HG02981 (cell line): ENCODE measurements at regions not wholly inside any gene's neighbourhood (a gene's known extent, or its start where the extent isn't known, plus 50 kb on each side); places are given as distances from the start of the nearest gene placed in this dataset.

ENCODE experiments used
- ATAC-seq: cut with Tn5 transposase; IDR thresholded peaks from one replicate; pipeline ENCODE4 v1.9.1; 2021; ENCODE audit warnings: mild to moderate bottlenecking, moderate library complexity; ENCODE audit not compliant: unreplicated experiment

DNA sequence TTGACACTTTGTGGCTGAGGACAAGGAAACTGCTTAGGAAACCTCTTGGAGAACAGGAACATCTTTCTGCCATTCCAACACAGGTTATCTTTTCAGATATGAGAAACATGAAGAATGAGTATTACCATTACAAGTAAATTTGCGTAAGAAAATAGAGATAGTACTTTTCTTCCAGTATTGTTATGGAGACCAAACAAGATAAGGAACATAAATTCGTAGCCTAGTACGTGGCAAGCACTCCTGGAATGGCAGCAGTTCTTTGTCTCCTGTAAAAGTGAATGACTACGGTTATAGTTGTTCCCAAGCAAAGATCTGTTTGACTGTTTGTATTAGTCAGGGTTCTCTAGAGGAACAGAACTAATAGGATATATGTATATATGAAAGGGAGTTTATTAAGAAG, 843.1 kb downstream of the STIM2 start:
- no peak for ATAC-seq

DNA sequence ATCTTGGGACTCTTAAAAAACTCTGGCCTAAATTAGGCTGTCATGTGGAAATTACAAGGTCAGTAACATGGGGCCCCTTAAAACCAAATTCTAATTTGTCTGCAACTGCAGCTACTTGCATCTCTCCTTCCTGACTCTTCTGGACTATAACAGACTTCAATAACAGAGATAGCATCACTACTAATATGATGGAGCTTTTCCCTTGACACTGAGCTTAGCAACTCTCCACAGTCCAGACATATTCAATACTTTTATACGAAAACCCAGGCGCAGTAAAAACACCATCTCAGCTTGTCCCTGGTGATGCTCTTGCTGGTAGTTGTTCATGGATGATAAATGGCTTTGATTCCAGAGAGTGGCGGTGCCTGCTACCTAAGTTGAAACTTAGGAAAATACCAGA, 850.4 kb downstream of the STIM2 start:
- ATAC-seq = no peak

DNA sequence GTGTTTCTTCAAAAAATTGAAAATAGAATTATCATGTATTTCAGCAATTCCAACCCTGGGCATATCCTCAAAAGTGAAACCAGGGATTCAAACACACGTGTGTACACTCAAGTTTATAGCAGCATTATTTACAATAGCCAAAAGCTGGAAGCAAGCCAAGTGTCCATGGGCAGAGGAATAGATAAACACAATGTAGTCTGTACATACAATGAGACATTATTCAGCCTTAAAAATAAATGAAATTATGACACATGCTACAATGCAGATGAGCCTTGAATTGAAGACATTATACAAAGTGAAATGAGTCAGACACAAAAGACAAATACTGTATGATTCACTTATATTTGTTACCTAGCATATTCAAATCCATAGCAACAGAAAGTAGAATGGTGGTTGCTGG, 853.4 kb downstream of the STIM2 start:
- no peak for ATAC-seq

DNA sequence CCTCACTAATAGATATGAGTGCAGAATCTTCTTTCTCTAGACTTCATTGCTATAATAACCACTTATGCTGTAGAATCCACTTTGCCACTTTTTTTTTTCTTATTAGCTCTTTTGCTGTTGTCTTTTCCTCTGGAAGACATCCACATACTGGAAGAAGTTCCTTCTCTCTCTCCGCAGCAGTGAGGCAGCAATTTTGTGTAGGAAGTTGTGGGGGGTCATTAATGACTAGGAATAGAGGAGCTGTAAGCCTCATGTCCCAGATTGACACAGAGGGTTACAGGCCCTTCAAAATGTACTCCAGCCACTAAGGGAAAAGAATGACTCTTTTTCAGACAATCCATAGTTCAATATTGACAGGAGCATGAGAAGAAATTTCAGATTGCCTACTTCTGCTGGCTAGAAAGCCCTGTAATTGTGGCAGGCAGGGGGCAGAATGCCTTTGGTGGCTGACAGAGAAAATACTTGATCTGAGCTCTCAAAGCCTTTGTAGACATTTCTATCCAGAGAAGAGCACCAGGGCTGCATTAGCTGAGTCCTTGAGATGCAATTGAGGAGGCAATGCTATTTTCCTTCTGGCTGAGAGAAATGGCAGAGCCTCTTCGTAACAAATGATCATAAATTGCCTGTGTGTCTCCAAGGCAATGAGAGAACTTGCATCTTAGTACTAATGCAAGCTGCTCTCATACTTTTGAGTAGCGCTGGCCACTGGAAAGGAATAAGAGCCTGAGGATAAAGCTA, 856.2 kb downstream of the STIM2 start:
- no peak for ATAC-seq

DNA sequence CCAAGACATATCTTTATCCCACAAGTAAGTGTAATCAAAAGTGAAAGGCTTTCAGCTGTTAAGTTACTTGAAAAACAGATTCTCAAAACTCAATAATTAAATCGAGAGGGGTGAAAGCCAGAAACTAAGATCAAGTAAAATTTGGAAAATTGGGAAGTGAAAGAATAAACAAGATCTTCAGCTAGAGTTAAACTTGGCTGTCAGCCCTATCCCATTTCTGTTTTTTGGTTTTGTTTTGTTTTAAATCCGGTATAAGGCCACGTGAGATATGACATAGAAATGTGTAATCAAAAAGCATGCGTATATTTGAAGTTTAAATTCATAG, 856.8 kb downstream of the STIM2 start:
- no peak for ATAC-seq

DNA sequence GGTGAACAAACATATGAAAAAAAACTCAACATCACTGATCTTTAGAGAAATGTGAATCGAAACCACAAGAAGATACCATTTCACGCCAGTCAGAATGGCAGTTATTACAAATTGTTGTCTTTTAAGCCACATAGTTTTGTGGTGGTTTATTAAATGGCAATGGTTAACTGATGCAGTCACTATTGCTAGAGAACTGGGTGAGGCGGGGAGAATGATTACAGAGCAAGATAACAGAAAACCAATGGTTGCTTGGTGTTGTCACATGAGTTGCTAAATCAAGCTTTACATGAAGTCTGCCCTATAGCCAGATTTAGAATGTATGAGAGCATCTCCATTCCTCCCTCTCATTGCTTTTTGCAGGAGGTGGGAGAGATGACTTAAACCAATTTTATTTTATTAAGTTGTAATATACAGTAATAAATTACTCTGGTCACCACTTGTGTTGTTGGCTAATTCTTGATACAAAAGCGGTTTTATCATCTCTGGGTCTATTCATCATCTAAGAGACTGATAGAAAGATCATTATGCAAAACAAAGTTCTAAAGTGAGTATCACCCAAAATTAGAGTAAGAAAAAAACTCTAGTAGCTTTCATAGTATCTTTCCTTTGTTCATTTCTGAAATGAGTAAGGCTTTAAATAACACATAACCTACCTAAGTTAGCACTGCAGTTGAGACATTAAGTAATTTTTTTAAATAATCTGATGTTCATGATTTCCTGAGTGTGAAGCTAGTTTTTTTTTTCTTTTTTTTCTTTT, 859.5 kb downstream of the STIM2 start:
- peak; percentile 81 for ATAC-seq

DNA sequence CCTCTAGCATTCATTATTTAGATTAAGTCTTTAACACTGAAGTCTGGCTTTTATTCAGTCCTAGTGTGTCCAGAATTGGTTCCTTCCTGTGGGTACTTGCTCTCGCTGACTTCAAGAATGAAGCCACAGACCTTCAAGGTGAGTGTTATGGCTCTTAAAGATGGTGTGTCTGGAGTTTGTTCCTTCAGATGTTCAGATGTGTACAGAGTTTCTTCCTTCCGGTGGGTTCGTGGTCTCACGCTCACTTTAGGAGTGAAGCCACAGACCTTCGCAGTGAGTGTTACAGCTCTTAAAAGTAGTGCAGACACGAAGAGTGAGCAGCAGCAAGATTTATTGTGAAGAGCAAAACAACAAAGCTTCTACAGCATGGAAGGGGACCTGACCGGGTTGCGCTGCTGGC, 860.6 kb downstream of the STIM2 start:
- ATAC-seq = no peak

DNA sequence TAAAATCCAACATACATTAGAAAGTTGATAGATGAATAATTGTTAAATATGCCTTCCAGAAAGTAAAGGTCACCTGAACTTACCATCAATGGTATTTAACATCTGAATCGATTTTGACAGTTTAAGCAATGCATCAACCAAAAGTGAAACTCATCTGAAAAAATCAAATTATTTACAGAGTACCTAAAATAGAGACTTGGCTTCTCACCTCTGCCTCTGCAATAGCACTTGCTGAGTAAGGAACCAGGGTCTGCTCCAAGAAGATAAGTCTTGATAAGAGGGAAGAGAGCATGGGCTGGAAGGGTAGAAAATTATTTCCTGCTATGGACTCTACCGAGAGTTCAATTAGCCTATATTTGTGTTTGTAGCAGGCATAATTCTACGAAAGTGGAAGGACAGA, 868.3 kb downstream of the STIM2 start:
- no peak for ATAC-seq

DNA sequence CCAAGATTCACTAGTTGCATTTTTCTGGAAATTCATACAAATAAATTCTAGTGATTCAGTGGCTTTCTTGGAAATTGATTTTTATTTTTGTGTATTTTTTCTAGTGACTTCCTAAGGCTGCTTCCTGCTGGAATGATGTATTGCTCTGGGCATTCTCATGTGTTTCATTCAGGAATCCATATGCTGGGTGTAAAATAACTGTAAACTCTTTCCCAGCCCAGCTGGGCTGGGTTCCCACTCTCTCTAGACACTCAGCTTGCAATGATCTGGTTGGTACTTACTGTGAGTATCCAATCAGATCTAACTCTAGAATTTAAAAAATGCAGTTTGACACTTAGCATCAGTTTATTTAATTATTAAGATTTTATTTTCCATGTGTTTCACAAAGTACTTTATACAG, 882.2 kb downstream of the STIM2 start:
- ATAC-seq = no peak

DNA sequence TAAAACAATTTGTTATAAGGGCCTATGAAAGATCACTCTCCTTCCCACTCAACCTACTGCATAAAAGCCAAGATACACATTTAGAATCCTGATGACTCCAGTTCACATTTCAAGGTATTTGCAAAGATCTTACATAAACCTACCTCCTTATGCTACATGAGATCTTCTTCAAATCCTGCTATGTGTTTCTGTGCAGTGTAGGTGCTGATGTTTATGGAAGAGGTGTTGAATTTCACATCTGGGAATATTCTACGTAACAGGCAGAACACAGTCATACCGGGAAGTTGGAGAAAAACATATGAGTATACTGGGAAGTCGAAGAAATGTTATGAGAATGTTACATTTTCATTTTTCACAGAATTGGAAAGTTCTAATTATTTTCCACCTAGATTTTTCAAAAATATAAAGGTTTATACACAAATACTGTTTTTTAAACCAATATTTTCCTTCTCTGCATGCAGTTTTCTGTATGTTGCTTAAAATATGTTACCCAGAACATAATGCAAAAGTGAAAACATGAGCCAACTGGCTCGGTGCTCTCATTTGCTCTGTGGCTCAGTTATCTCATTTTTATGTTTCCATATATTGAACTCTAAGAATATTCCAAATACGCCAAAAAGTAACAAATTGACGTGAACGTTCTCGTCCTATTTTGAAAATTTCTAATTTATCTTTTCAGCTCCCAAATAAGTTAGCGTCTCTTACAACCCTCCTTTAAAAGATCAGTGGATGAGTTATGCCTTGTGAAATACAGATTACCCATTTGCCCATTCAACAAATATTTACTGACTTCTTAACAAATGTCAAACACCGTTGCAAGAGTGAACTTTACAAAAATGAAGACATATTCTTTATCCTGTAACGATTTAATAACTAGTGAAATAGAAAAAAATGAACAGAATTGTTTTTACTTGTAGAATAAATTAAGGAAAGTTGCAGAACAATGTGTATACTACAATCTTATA, 899.3 kb downstream of the STIM2 start:
- no peak for ATAC-seq

DNA sequence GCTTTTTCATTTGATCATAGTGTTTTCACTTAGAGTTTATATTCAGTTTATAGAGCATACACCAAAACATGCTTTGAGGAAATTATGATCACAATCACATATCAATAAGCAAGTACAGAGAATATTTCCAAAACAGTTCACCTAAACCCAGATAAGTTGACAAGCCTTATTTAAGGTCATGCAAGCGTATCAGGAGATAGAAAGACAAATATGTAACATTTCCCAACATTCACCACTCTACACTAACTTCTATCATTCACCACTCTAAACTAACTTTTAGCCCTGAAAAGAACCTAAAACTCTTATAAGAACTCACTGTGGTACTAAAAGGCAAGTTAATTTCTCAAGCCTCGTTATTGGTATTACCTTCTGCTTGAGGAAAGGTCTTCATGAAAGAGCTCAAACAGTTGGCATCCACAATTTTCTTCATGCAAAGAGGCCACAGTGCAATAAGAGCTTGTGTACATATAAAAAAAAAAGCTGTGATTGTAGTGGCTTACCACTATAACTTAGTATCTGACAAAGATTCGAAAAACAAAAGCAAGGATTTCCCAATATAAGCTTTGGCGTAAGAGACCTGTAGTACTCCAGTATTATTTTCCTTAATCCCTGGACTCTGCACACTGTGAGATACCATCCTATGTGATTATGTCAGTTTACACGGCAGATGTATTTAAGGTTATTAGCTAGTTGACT, 903.3 kb downstream of the STIM2 start:
- no peak for ATAC-seq

DNA sequence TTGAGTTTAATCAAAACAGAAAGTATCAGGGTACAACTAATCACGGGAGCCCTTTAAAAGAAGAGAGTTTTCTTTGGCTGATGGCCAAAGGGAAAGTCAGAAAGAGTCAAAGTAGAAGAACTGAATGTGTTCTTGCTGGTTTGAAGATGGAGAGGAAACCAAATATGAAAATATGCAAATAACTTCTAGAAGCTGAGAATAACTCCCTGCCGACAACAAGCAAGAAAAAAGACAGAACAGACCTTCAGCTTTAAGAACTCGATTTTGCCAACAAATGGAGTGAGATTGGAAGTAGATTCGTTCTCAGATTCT, 903.8 kb downstream of the STIM2 start:
- ATAC-seq = peak; percentile 66

DNA sequence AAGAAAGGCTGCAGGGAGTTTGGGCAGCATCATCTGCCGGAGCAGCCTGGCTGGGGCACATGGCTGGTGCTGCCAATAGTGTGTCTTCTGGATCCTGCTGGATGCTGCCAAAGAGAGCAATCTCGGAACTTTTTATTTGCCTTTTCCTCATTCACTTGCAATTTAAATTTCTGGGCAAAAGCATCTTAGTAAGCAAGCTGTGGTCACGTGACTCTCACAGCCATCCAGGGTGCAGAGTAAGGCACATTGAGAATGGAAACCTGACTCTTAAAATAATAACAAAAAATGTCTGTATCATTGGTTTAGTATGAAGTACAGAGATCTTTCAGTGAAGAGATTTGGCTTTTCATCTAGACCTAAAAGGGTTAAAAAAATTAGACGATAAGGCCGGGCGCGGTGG, 910.3 kb downstream of the STIM2 start:
- no peak for ATAC-seq

DNA sequence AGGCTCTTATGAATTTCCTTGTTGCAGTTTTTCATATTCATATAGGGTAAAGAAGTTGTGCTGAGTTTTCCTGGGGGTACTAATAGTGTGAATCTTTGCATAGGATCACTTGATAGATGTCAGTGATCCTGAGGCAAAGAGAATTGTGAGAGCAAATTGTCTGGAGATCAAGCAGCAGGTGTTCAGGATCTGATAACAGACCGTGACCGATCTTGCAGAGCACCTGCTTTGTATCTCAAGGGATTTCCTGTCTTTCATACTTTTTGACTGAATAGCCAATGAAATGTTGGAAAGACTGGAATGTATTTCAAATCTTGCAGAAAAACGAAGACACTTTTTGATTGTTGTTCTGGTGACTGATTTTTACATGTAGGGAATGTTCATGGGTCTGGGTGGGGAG, 914.5 kb downstream of the STIM2 start:
- no peak for ATAC-seq

DNA sequence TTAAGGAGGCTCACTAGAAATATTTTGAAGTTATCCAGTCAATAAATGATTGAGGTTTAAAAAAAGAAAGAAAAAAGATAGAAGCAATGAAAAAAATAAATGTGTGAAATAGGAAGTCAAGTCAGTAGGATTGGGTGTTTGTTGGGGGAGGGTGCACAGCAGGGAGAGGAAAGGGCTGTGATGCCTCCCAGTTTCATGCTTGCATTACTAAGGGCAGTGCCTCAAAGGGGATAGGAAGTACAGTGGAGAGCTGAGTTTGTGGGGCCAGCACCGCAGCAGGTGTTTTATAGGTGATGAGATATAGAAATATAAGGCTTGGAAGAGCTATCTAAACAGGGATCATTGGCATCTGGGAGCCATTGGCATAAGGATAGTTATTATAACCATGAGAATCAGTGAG, 919.2 kb downstream of the STIM2 start:
- no peak for ATAC-seq

DNA sequence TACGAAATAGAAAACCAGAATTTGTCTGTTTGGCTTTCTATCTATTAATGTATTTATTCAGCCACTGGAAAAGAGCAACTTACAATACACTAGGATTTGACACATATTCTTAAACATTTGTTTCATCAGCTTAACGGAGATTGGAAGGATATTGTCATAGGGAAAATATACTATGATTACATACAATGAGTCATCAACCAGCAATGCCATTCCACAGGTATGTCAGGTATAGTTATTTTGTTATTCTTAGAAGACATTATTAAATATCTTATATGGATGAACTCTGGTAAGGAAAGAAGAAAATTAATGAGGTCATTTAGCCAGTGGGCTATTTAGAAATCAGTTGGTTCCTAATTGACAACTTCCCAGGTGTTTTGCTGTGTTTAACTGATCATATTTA, 926.6 kb downstream of the STIM2 start:
- no peak for ATAC-seq

DNA sequence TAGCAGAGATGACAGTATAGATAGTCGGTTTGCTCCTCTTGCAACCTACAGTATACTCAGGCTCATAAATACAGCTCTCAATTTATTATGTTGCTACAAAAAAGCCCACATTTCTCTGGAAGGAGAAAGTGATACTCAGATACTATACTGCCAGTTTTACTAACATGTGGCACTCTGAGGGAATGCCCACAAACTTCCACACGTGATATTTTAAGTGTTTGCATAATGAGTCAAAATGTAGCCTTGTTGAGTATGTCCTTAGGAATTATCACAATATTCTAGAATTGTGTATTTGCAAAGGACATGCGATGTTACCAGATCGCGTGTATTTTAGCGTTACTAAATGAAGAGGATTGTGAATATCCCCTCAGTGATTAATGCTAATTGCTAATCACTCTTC, 929.1 kb downstream of the STIM2 start:
- no peak for ATAC-seq

DNA sequence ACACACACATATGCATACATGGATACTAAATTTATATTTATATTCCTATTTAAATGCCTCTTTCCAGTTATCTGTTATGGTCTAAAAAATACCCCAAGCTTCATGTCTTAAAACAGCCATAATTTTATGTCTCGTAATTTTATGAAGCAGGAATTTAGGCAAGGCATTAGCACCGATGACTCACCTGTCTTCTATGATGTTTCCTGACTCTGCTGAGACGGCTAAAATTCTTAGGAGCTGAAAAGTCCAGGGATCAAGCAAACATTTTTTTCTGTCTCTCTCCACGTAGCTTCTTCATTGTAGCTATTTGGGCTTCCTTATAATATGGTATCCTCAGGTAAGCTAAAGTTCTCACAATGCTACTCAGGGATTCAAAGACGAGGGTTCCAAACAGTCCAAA, 930.3 kb downstream of the STIM2 start:
- no peak for ATAC-seq

DNA sequence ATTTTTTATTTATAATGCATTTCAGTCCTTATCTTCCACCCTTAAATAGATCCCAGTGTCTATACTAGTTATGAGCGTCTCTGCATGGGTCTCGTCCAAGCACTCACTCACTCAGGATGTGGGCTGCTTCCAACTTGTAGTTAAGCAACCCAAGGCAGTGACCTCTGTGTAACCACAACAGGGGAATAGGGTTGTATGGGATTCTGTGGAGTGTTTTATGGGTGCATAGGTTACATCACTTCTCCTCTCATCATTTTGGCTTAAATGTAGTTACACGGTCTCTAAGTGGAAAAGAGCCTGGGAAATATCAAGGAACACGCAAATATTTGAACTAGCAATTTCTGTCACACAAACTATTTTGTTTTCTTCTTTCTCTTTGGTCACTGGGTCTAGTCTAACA, 931.0 kb downstream of the STIM2 start:
- no peak for ATAC-seq

DNA sequence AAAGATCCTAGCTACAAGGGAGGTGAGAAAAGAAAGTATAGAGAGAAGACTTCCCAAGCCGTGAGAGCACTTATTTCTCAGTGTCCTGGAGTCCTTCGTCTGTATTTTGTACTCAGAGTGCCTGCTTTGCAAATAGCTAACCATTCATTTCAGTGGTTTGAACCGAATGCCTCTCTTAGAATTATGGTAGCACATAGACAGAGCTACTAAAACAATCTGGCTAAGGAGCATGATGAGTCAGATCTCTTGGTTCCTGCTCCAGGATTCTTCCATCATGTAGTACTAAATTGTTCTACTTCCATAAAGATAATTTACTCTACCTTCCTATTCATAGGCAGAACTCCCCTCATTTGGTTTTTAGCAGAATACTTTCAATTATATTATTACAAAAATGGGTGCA, 946.6 kb downstream of the STIM2 start:
- ATAC-seq = no peak

DNA sequence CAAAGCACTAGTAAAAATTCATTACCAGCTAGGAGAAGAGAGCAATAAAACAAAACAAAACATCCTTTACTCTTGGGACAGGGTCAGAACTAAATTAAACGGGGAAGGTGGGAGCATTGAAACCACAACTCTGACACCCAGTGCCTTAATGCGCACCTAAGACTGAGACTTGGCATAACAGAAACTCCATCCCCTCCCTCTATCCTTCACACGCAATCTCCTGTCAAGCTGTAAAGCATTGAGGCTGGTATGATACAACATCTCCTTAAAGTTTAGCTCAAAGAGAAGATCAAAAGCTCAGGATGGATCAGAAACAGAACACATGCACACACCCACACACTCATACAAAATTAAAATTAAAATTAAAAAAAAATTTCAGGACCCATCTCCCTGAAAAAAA, 951.3 kb downstream of the STIM2 start:
- ATAC-seq = no peak
